Stimulated activated CD4-positive, alpha-beta T cell treated with anti-CD3 and anti-CD28 coated beads, Interleukin-15, amount 100 ng/mL, for 48 hours (primary cell): ENCODE measurements at regions not wholly inside any gene's neighbourhood (a gene's known extent, or its start where the extent isn't known, plus 50 kb on each side); places are given as distances from the start of the nearest gene placed in this dataset.

Experiments used
- DNase-seq, 2 donors: peaks; one replicate each; pipeline ENCODE4 v3.0.0-alpha.2; 2020; ENCODE audit warnings: low read depth in 2 of 2

- no peak for DNase-seq
Measured at GRCh38 chr1:87916965-87917364, 588.3 kb downstream of the LMO4 start.

- no peak for DNase-seq
Measured at GRCh38 chr1:87918398-87918797, 589.7 kb downstream of the LMO4 start.

- no peak for DNase-seq
Measured at GRCh38 chr1:87922885-87923284, 594.2 kb downstream of the LMO4 start.

- no peak for DNase-seq
Measured at GRCh38 chr1:87926131-87926830, 597.6 kb downstream of the LMO4 start.

- no peak for DNase-seq
Measured at GRCh38 chr1:87926921-87927320, 598.2 kb downstream of the LMO4 start.

GRCh38 chr1:87927391-87928280, 599.0 kb downstream of the LMO4 start:
- no peak for DNase-seq

GRCh38 chr1:87928623-87929022, 599.9 kb downstream of the LMO4 start:
- no peak for DNase-seq

GRCh38 chr1:87929906-87930305, 601.2 kb downstream of the LMO4 start:
- DNase-seq, result no peak

- DNase-seq, result no peak
Measured at GRCh38 chr1:87930796-87931195, 602.1 kb downstream of the LMO4 start.

- no peak for DNase-seq
Measured at GRCh38 chr1:87933171-87933570, 604.5 kb downstream of the LMO4 start.

GRCh38 chr1:87935130-87935529, 606.5 kb downstream of the LMO4 start:
- DNase-seq, result no peak

- DNase-seq, result no peak
Measured at GRCh38 chr1:87937831-87938395, 609.2 kb downstream of the LMO4 start.

- DNase-seq, result no peak
Measured at GRCh38 chr1:87938631-87939030, 610.0 kb downstream of the LMO4 start.

GRCh38 chr1:87939444-87939843, 610.8 kb downstream of the LMO4 start:
- no peak for DNase-seq

GRCh38 chr1:87940421-87940820, 611.7 kb downstream of the LMO4 start:
- DNase-seq, result no peak

GRCh38 chr1:87941337-87941946, 612.8 kb downstream of the LMO4 start:
- DNase-seq, result no peak

GRCh38 chr1:87942165-87942564, 613.5 kb downstream of the LMO4 start:
- no peak for DNase-seq

- DNase-seq, result no peak
Measured at GRCh38 chr1:87949711-87950110, 621.0 kb downstream of the LMO4 start.

GRCh38 chr1:87950369-87950768, 621.7 kb downstream of the LMO4 start:
- DNase-seq, result no peak

- no peak for DNase-seq
Measured at GRCh38 chr1:87951409-87951808, 622.7 kb downstream of the LMO4 start.

- DNase-seq, result no peak
Measured at GRCh38 chr1:87951852-87952251, 623.2 kb downstream of the LMO4 start.

- no peak for DNase-seq
Measured at GRCh38 chr1:87953121-87953520, 624.4 kb downstream of the LMO4 start.
